ENCODE measurements at regions not wholly inside any gene's neighbourhood (a gene's known extent, or its start where the extent isn't known, plus 50 kb on each side); places are given as distances from the start of the nearest gene placed in this dataset.
"Not testable (repeated sequence)": the region's sequence is repeated elsewhere in the genome, so short reads cannot be mapped to it uniquely, and the experiment has no call there.

GRCh38 chr5:121055586-121055985 lies 591.5 kb downstream of the PRR16 start (continued):
- TF ChIP-seq ZBTB33 (IDR thresholded peaks at IDR 0.05; ENCODE audit: extremely low read depth, insufficient replicate concordance, low read length) (no peak), EGR1 (IDR thresholded peaks at IDR 0.05; ENCODE audit: low read depth) (no peak), ELF1 (IDR thresholded peaks at IDR 0.05; ENCODE audit: borderline replicate concordance, low read depth) (no peak), POLR2A (IDR thresholded peaks at IDR 0.05; ENCODE audit: borderline replicate concordance, extremely low read depth, insufficient read depth, insufficient read length) (no peak), ZFX (IDR thresholded peaks at IDR 0.05) (no peak), POLR2AphosphoS5 (IDR thresholded peaks at IDR 0.05; ENCODE audit: low read depth, low read length) (no peak), RAD21 (IDR thresholded peaks at IDR 0.05; ENCODE audit: low read depth) (no peak)

- H3K36me3 ChIP-seq (ENCODE audit: control insufficient read depth in 1 of 2, insufficient read depth in 2 of 2, low read length in 2 of 2); H3K27ac ChIP-seq (ENCODE audit: low read depth, low read length); CTCF ChIA-PET; RAD21 ChIA-PET (ENCODE audit: low non-redundant PET in 1 of 2, low total read pairs in 2 of 2, uncharacterized antibody in 2 of 2, unreplicated experiment in 2 of 2); ATAC-seq; BruUV-seq (replicated peaks); H3K9me2 ChIP-seq (ENCODE audit: insufficient read depth); H2AFZ ChIP-seq (ENCODE audit: low read depth, low read length, poor library complexity, severe bottlenecking); H4K20me1 ChIP-seq (ENCODE audit: insufficient read depth); intact Hi-C loops (cut with micrococcal nuclease); H3K9me3 ChIP-seq (ENCODE audit: control insufficient read depth in 1 of 2, insufficient read depth in 1 of 2, low read depth in 1 of 2, low read length in 2 of 2); DNase-seq (ENCODE audit: low read depth, low spot score); H3K4me3 ChIP-seq (replicated peaks in 1 of 2; ENCODE audit: low read depth in 1 of 2, low read length in 2 of 2); POLR2A ChIA-PET; H3K79me2 ChIP-seq (ENCODE audit: insufficient read depth, low read length); H3K27me3 ChIP-seq (ENCODE audit: insufficient read depth, low read length); H3K4me1 ChIP-seq (ENCODE audit: control insufficient read depth in 1 of 2, insufficient read depth in 2 of 2, low read length in 2 of 2); H3K4me2 ChIP-seq (ENCODE audit: low read length); H3K9ac ChIP-seq (ENCODE audit: low read length): not testable (repeated sequence)
Observed at GRCh38 chr5:121064241-121064640, 600.1 kb downstream of the PRR16 start.

- ChIA-PET RAD21 (ENCODE audit: low non-redundant PET in 1 of 2, low total read pairs in 2 of 2, uncharacterized antibody in 2 of 2, unreplicated experiment in 2 of 2) (no interaction called here), CTCF (no interaction called here)
- no peak overlapping the region for H3K9ac ChIP-seq (ENCODE audit: low read length)
- TF ChIP-seq EZH2phosphoT487 (IDR thresholded peaks at IDR 0.05; ENCODE audit: borderline replicate concordance) (no peak), REST (IDR thresholded peaks at IDR 0.05; ENCODE audit: low read depth) (no peak), ZFX (IDR thresholded peaks at IDR 0.05) (no peak), JUND (IDR thresholded peaks at IDR 0.05) (no peak), SP1 (IDR thresholded peaks at IDR 0.05; ENCODE audit: low read depth) (no peak), EGR1 (IDR thresholded peaks at IDR 0.05; ENCODE audit: low read depth) (no peak), RAD21 (IDR thresholded peaks at IDR 0.05; ENCODE audit: low read depth) (no peak), YY1 (IDR thresholded peaks at IDR 0.05; ENCODE audit: extremely low read depth, insufficient replicate concordance, low read depth, low read length) (no peak), SRF (IDR thresholded peaks at IDR 0.05; ENCODE audit: low read depth) (no peak), EZH2 (IDR thresholded peaks at IDR 0.05) (no peak), TCF7L2 (IDR thresholded peaks at IDR 0.05; ENCODE audit: borderline replicate concordance, extremely low read depth, insufficient read depth, insufficient read length) (no peak)
Observed at GRCh38 chr5:121086671-121087070, 622.6 kb downstream of the PRR16 start.

More at GRCh38 chr5:121086671-121087070, 622.6 kb downstream of the PRR16 start:
- Histone ChIP-seq H3K36me3 (ENCODE audit: control insufficient read depth in 1 of 2, insufficient read depth in 2 of 2, low read length in 2 of 2) (no peaks in the 10 kb centered on the region), H2AFZ (ENCODE audit: low read depth, low read length, poor library complexity, severe bottlenecking) (no peak overlapping the region), H4K20me1 (ENCODE audit: insufficient read depth) (no peaks in the 10 kb centered on the region), H3K79me2 (ENCODE audit: insufficient read depth, low read length) (no peaks in the 10 kb centered on the region), H3K9me2 (ENCODE audit: insufficient read depth) (no peaks in the 10 kb centered on the region), H3K27me3 (ENCODE audit: insufficient read depth, low read length) (no peaks in the 10 kb centered on the region), H3K4me3 (replicated peaks in 1 of 2; ENCODE audit: low read depth in 1 of 2, low read length in 2 of 2) (no peak overlapping the region), H3K4me2 (ENCODE audit: low read length) (no peak overlapping the region), H3K4me1 (ENCODE audit: control insufficient read depth in 1 of 2, insufficient read depth in 2 of 2, low read length in 2 of 2) (no peaks in the 10 kb centered on the region), H3K27ac (ENCODE audit: low read depth, low read length) (no peak overlapping the region), H3K9me3 (ENCODE audit: control insufficient read depth in 1 of 2, insufficient read depth in 1 of 2, low read depth in 1 of 2, low read length in 2 of 2) (no peaks in the 10 kb centered on the region)
- POLR2A ChIA-PET = no interaction called here
- BruUV-seq (replicated peaks) = no TSS peak
- DNase-seq (ENCODE audit: low read depth, low spot score) = no peak
- no peak for ATAC-seq
- intact Hi-C loops (cut with micrococcal nuclease) = no loop called here

Measured in HCT116 (cell line).